ENCODE measurements at regions not wholly inside any gene's neighbourhood (a gene's known extent, or its start where the extent isn't known, plus 50 kb on each side); places are given as distances from the start of the nearest gene placed in this dataset.
"Not testable (repeated sequence)": the region's sequence is repeated elsewhere in the genome, so short reads cannot be mapped to it uniquely, and the experiment has no call there.

DNA sequence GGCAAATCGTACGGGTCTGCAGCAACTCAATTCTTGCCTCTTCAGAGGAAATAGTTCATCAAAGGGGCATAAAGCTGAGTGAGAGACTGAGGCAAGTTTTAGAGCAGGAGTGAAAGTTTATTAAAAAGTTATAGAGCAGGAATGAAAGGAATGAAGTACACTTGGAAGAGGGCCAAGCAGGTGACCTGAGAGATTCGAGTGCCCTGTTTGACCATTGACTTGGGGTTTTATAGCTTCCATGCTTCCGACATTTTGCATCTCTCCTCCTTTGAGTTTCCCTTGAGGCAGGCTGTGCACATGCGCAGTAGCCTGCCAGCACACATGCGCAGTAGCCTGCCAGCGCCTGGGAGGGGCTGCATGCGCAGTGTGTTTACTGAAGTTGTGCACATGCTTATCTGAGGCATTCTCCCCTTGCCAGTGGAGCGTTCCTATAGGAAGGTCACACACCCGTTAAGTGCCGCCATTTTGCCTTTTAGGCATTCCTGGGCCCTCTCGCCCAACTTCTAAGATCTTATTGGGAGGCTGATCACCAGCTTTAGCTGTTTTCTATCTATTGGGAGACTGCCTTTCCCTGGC lies 265.5 kb upstream of the MGAT5 start:
- H3K27ac ChIP-seq (ENCODE audit: low read depth, low read length): no peak overlapping the region
- no peaks in the 10 kb centered on the region for H3K9me3 ChIP-seq (ENCODE audit: control insufficient read depth in 1 of 2, low read length in 2 of 2)
- no peak overlapping the region for H3K4me3 ChIP-seq (ENCODE audit: low read depth in 1 of 2, low read length in 2 of 2)
- no peak overlapping the region for H3K9ac ChIP-seq (ENCODE audit: low read depth in 1 of 2, low read length in 2 of 2)
- H3K36me3 ChIP-seq (ENCODE audit: control insufficient read depth in 1 of 2, insufficient read depth in 2 of 2, low read length in 2 of 2): no peaks in the 10 kb centered on the region
- peaks cover 29 to 42% of the 10 kb centered on the region in 2 donors for H3K4me1 ChIP-seq (ENCODE audit: control insufficient read depth in 1 of 2, insufficient read depth in 2 of 2, low read length in 2 of 2)
- no peaks in the 10 kb centered on the region for H3K27me3 ChIP-seq (ENCODE audit: control insufficient read depth in 1 of 2, insufficient read depth in 2 of 2, low read length in 2 of 2)

DNA sequence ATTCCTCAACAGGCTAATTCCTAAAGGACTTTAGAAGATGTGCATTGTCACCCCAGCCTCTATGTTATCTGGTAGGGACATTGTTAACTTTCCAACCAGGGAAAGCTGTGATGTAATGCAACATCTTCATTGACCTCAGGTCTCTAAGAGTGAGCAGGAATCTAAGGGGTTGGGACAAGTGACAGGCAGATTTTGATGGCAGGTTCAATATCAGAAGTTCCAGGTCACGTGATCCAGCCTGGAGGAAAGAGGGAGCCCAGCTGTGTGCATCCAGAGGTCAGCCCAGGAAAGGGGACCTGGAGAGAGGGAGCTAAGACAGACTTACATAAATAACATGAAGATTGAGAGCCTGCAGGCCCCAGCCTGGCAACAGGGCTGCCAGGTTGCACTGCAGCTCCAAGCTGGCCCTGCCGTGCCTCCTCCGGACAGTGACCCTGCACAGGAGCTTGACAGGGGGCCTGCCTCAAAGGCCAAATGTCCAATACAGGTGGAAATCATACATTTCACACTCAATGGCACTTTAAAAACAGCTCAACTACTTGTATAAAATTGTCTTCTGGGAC lies 262.2 kb upstream of the MGAT5 start:
- no peaks in the 10 kb centered on the region for H3K36me3 ChIP-seq (ENCODE audit: control insufficient read depth in 1 of 2, insufficient read depth in 2 of 2, low read length in 2 of 2)
- peaks cover 20 to 36% of the 10 kb centered on the region in 2 donors for H3K4me1 ChIP-seq (ENCODE audit: control insufficient read depth in 1 of 2, insufficient read depth in 2 of 2, low read length in 2 of 2)
- H3K4me3 ChIP-seq (ENCODE audit: low read depth in 1 of 2, low read length in 2 of 2): no peak overlapping the region
- no peak overlapping the region for H3K27ac ChIP-seq (ENCODE audit: low read depth, low read length)
- H3K9ac ChIP-seq (ENCODE audit: low read depth in 1 of 2, low read length in 2 of 2): no peak overlapping the region
- H3K9me3 ChIP-seq (ENCODE audit: control insufficient read depth in 1 of 2, low read length in 2 of 2): no peaks in the 10 kb centered on the region
- no peaks in the 10 kb centered on the region for H3K27me3 ChIP-seq (ENCODE audit: control insufficient read depth in 1 of 2, insufficient read depth in 2 of 2, low read length in 2 of 2)

DNA sequence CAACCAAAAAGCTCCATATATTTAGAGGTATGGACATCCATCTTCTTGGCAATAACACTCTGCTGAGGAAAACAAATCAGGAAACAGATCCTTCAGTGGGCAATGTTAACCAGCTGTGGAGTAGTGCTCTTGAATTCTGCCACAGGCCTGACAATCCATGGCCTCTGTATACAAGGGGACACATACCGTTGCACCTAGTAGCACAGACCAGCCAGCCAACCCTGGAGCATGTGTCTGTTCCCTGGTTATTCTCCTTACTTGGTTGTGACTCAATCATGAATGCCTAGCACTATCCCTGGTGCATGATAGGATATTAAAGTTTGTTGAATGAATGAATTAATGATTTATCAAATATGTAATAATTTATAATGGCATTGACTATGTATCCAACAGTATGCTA lies 261.4 kb upstream of the MGAT5 start:
- Histone ChIP-seq H3K9ac (ENCODE audit: low read depth in 1 of 2, low read length in 2 of 2) (no peak overlapping the region), H3K9me3 (ENCODE audit: control insufficient read depth in 1 of 2, low read length in 2 of 2) (no peaks in the 10 kb centered on the region), H3K4me1 (ENCODE audit: control insufficient read depth in 1 of 2, insufficient read depth in 2 of 2, low read length in 2 of 2) (peaks cover 20 to 31% of the 10 kb centered on the region in 2 donors), H3K36me3 (ENCODE audit: control insufficient read depth in 1 of 2, insufficient read depth in 2 of 2, low read length in 2 of 2) (no peaks in the 10 kb centered on the region), H3K4me3 (ENCODE audit: low read depth in 1 of 2, low read length in 2 of 2) (no peak overlapping the region), H3K27me3 (ENCODE audit: control insufficient read depth in 1 of 2, insufficient read depth in 2 of 2, low read length in 2 of 2) (no peaks in the 10 kb centered on the region), H3K27ac (ENCODE audit: low read depth, low read length) (no peak overlapping the region)

DNA sequence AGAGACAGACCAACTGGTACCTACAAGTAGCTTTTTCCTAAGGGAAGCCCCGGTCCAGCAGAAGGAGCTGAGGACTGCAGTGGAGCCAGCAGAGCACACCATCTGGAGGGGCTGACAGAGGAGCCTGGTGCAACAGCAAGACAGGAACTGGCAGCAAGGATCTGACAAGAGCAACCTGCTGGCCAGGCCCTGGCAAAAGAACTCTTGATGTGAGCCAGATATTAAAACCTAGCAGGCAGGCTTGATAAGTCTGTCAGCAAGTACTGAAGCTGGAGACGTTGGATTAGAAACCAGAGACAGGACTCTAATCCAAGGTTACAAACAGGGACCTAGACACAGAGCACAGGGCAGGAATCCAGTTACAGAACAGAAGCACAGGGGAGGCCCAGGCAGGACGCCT lies 260.7 kb upstream of the MGAT5 start:
- Histone ChIP-seq H3K9ac (ENCODE audit: low read depth in 1 of 2, low read length in 2 of 2) (no peak overlapping the region), H3K36me3 (ENCODE audit: control insufficient read depth in 1 of 2, insufficient read depth in 2 of 2, low read length in 2 of 2) (no peaks in the 10 kb centered on the region), H3K4me1 (ENCODE audit: control insufficient read depth in 1 of 2, insufficient read depth in 2 of 2, low read length in 2 of 2) (peaks cover 20 to 31% of the 10 kb centered on the region in 2 donors), H3K27ac (ENCODE audit: low read depth, low read length) (no peak overlapping the region), H3K9me3 (ENCODE audit: control insufficient read depth in 1 of 2, low read length in 2 of 2) (no peaks in the 10 kb centered on the region), H3K4me3 (ENCODE audit: low read depth in 1 of 2, low read length in 2 of 2) (no peak overlapping the region), H3K27me3 (ENCODE audit: control insufficient read depth in 1 of 2, insufficient read depth in 2 of 2, low read length in 2 of 2) (no peaks in the 10 kb centered on the region)

DNA sequence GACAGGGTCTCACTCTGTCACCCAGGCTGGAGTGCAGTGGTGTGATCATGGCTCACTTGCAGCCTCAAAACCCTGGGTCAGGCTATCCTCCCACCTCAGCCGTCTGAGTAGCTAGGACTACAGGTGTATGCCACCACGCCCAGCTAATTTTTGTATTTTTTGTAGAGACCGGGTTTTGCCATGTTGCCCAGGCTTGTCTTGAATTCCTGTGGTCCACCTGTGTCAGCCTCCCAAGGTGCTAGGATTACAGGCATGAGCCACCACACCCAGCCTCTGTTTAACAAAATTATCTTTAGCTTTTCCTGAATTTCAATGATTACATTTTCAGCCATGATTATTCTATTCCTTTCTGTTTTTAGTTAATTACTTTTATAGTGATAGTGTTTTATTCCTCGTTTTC lies 255.1 kb upstream of the MGAT5 start:
- H3K4me3 ChIP-seq (ENCODE audit: low read depth in 1 of 2, low read length in 2 of 2); H3K27me3 ChIP-seq (ENCODE audit: control insufficient read depth in 1 of 2, insufficient read depth in 2 of 2, low read length in 2 of 2); H3K27ac ChIP-seq (ENCODE audit: low read depth, low read length); H3K9me3 ChIP-seq (ENCODE audit: control insufficient read depth in 1 of 2, low read length in 2 of 2); H3K9ac ChIP-seq (ENCODE audit: low read depth in 1 of 2, low read length in 2 of 2); H3K4me1 ChIP-seq (ENCODE audit: control insufficient read depth in 1 of 2, insufficient read depth in 2 of 2, low read length in 2 of 2); H3K36me3 ChIP-seq (ENCODE audit: control insufficient read depth in 1 of 2, insufficient read depth in 2 of 2, low read length in 2 of 2): not testable (repeated sequence)

DNA sequence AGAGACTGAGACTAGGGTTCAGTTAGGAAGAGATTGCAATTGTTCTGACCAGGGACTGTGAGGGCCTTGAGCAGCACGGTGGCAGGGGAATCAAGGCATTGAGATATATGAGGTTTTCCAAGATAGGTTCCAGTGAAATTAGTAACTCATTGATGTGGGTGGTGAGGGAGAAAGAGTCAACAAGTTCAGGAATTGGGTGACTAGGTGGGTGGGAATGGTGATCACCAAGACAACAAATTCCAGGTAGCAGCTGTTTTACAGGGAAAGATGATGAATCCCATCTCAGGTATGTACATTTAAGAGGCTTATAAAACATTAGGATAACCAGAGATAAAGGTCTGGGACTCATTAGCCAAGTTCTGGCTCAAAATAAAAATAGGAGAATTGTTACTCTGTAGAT lies 251.5 kb upstream of the MGAT5 start:
- no peaks in the 10 kb centered on the region for H3K4me1 ChIP-seq (ENCODE audit: control insufficient read depth in 1 of 2, insufficient read depth in 2 of 2, low read length in 2 of 2)
- H3K4me3 ChIP-seq (ENCODE audit: low read depth in 1 of 2, low read length in 2 of 2): no peak overlapping the region
- no peaks in the 10 kb centered on the region for H3K36me3 ChIP-seq (ENCODE audit: control insufficient read depth in 1 of 2, insufficient read depth in 2 of 2, low read length in 2 of 2)
- H3K27ac ChIP-seq (ENCODE audit: low read depth, low read length): no peak overlapping the region
- no peaks in the 10 kb centered on the region for H3K9me3 ChIP-seq (ENCODE audit: control insufficient read depth in 1 of 2, low read length in 2 of 2)
- H3K9ac ChIP-seq (ENCODE audit: low read depth in 1 of 2, low read length in 2 of 2): no peak overlapping the region
- no peaks in the 10 kb centered on the region for H3K27me3 ChIP-seq (ENCODE audit: control insufficient read depth in 1 of 2, insufficient read depth in 2 of 2, low read length in 2 of 2)

DNA sequence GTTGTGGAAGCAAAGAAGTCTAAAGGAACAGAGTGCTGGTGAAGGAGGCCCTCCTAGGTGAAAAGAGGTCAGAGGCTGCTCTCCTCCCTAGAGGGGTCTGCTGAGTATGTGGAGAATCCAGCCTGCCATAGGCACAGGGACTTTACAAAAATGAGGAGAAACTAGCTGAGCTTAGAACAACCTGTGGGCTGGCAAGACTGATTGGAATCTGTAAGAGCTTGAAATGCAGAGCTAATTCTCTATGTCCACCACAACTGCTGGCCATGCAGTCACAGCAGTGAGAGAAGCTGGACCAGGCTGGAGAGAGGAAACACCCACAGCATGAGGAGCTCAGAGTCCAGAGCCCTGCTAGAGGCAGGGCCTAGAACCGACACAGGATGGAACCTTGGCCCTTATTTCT lies 251.0 kb upstream of the MGAT5 start:
- Histone ChIP-seq H3K9ac (ENCODE audit: low read depth in 1 of 2, low read length in 2 of 2) (no peak overlapping the region), H3K27me3 (ENCODE audit: control insufficient read depth in 1 of 2, insufficient read depth in 2 of 2, low read length in 2 of 2) (no peaks in the 10 kb centered on the region), H3K4me1 (ENCODE audit: control insufficient read depth in 1 of 2, insufficient read depth in 2 of 2, low read length in 2 of 2) (no peaks in the 10 kb centered on the region), H3K4me3 (ENCODE audit: low read depth in 1 of 2, low read length in 2 of 2) (no peak overlapping the region), H3K9me3 (ENCODE audit: control insufficient read depth in 1 of 2, low read length in 2 of 2) (no peaks in the 10 kb centered on the region), H3K27ac (ENCODE audit: low read depth, low read length) (no peak overlapping the region), H3K36me3 (ENCODE audit: control insufficient read depth in 1 of 2, insufficient read depth in 2 of 2, low read length in 2 of 2) (no peaks in the 10 kb centered on the region)

DNA sequence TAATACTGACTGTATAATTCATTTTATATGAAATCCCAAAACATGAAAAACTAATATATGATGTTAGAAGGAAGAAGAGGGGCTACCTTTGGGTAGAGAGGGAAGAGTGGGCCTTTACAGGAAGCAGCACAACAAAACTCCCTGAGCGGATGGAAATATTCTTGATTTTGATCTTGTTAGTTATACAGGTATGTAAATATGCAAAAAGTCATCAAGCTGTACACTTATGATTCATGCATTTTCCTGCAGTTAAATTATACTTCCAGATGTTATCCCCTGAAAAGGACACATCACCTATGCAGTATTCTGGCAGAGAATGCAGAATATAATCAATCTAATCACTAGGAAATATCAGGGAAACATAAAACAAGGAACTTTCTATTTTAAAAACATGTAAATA lies 249.4 kb upstream of the MGAT5 start:
- H3K9ac ChIP-seq (ENCODE audit: low read depth in 1 of 2, low read length in 2 of 2): no peak overlapping the region
- H3K4me3 ChIP-seq (ENCODE audit: low read depth in 1 of 2, low read length in 2 of 2): no peak overlapping the region
- H3K4me1 ChIP-seq (ENCODE audit: control insufficient read depth in 1 of 2, insufficient read depth in 2 of 2, low read length in 2 of 2): no peaks in the 10 kb centered on the region
- no peaks in the 10 kb centered on the region for H3K36me3 ChIP-seq (ENCODE audit: control insufficient read depth in 1 of 2, insufficient read depth in 2 of 2, low read length in 2 of 2)
- H3K27ac ChIP-seq (ENCODE audit: low read depth, low read length): no peak overlapping the region
- no peaks in the 10 kb centered on the region for H3K27me3 ChIP-seq (ENCODE audit: control insufficient read depth in 1 of 2, insufficient read depth in 2 of 2, low read length in 2 of 2)
- no peaks in the 10 kb centered on the region for H3K9me3 ChIP-seq (ENCODE audit: control insufficient read depth in 1 of 2, low read length in 2 of 2)

DNA sequence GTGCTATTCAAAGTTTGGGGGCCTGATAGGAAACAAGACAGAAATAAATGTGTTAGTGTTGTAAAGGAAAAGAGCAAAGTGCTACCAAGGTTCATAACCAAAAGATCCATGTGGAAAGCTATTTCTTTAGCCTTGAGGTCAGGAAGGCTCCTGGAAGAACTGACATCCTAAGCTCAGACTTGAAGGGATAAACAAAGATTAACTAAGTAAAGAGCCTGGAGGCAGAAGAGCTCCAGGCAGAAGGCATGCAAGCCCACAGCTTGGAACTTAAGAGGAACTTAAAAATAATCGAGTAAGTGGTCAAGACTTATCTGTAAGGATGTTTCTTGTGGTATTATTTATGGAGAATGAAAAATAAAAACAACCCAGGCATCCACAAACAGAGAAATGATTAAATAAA lies 245.0 kb upstream of the MGAT5 start:
- Histone ChIP-seq H3K27ac (ENCODE audit: low read depth, low read length) (no peak overlapping the region), H3K9ac (ENCODE audit: low read depth in 1 of 2, low read length in 2 of 2) (no peak overlapping the region), H3K4me3 (ENCODE audit: low read depth in 1 of 2, low read length in 2 of 2) (no peak overlapping the region), H3K27me3 (ENCODE audit: control insufficient read depth in 1 of 2, insufficient read depth in 2 of 2, low read length in 2 of 2) (no peaks in the 10 kb centered on the region), H3K4me1 (ENCODE audit: control insufficient read depth in 1 of 2, insufficient read depth in 2 of 2, low read length in 2 of 2) (no peaks in the 10 kb centered on the region), H3K9me3 (ENCODE audit: control insufficient read depth in 1 of 2, low read length in 2 of 2) (no peaks in the 10 kb centered on the region), H3K36me3 (ENCODE audit: control insufficient read depth in 1 of 2, insufficient read depth in 2 of 2, low read length in 2 of 2) (no peaks in the 10 kb centered on the region)

DNA sequence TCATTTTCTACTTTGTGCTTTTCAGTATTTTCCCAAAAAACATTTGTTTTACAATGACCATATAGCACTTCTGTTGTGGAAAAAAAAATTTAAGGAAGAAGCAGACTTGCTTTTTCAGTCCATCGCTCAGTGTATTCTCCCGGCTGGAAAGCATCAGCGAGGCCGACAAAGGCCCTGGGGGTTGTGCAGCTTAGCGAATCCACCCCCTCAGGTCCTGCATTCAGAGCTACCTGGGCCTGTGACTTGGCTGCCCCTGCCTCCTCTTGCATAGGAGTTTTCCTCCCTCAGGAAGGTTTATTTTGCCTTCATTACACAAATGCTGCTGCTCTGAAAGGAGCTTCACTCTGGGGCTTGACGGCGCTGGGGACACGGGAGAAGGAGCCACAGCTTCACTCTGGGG lies 244.4 kb upstream of the MGAT5 start:
- no peak overlapping the region for H3K4me3 ChIP-seq (ENCODE audit: low read depth in 1 of 2, low read length in 2 of 2)
- no peaks in the 10 kb centered on the region for H3K9me3 ChIP-seq (ENCODE audit: control insufficient read depth in 1 of 2, low read length in 2 of 2)
- no peaks in the 10 kb centered on the region for H3K4me1 ChIP-seq (ENCODE audit: control insufficient read depth in 1 of 2, insufficient read depth in 2 of 2, low read length in 2 of 2)
- no peaks in the 10 kb centered on the region for H3K27me3 ChIP-seq (ENCODE audit: control insufficient read depth in 1 of 2, insufficient read depth in 2 of 2, low read length in 2 of 2)
- no peak overlapping the region for H3K27ac ChIP-seq (ENCODE audit: low read depth, low read length)
- no peaks in the 10 kb centered on the region for H3K36me3 ChIP-seq (ENCODE audit: control insufficient read depth in 1 of 2, insufficient read depth in 2 of 2, low read length in 2 of 2)
- H3K9ac ChIP-seq (ENCODE audit: low read depth in 1 of 2, low read length in 2 of 2): no peak overlapping the region

DNA sequence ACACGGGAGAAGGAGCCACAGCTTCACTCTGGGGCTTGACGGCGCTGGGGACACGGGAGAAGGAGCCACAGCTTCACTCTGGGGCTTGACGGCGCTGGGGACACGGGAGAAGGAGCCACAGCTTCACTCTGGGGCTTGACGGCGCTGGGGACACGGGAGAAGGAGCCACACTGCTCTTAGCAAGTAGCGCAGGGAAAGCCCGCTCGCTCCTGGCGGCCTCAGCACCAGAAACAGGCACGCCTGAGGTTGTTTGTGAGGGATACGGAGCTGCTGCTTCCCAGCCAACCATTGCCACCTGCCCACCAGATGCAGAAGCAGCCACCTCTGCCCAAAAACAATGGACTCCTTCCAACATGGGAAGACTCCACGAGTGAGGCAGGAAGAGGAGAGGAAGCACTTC lies 244.0 kb upstream of the MGAT5 start:
- H3K9ac ChIP-seq (ENCODE audit: low read depth in 1 of 2, low read length in 2 of 2): not testable (repeated sequence)

More for the DNA sequence above, 244.0 kb upstream of the MGAT5 start:
- H3K27me3 ChIP-seq (ENCODE audit: control insufficient read depth in 1 of 2, insufficient read depth in 2 of 2, low read length in 2 of 2); H3K9me3 ChIP-seq (ENCODE audit: control insufficient read depth in 1 of 2, low read length in 2 of 2); H3K4me1 ChIP-seq (ENCODE audit: control insufficient read depth in 1 of 2, insufficient read depth in 2 of 2, low read length in 2 of 2); H3K36me3 ChIP-seq (ENCODE audit: control insufficient read depth in 1 of 2, insufficient read depth in 2 of 2, low read length in 2 of 2); H3K4me3 ChIP-seq (ENCODE audit: low read depth in 1 of 2, low read length in 2 of 2); H3K27ac ChIP-seq (ENCODE audit: low read depth, low read length): not testable (repeated sequence)

Data from duodenal mucosa (tissue), 2 donors.